Cardiac fibroblast (primary cell): ENCODE measurements at regions not wholly inside any gene's neighbourhood (a gene's known extent, or its start where the extent isn't known, plus 50 kb on each side); places are given as distances from the start of the nearest gene placed in this dataset.

ENCODE experiments used
- DNase-seq, 2 donors: peaks; one replicate each; pipeline versions ENCODE4 v3.0.0 to v3.0.0-alpha.2; 2010; ENCODE audit warnings: low read depth in 2 of 2
- H3K4me3 ChIP-seq, 2 donors: replicated peaks in 1 of 2; 1 replicate in 1 of 2; 2 replicates in 1 of 2; pipeline ENCODE4 v1.5.1; 2011; ENCODE audit warnings: low read depth in 2 of 2, low read length in 2 of 2, mild to moderate bottlenecking in 2 of 2, moderate library complexity in 1 of 2
- CTCF ChIP-seq: IDR thresholded peaks from one replicate; pipeline ENCODE4 v1.5.1; 2011; ENCODE audit warnings: low read depth, mild to moderate bottlenecking, low read length, inconsistent platforms

GRCh38 chr12:97005174-97005573 lies 98.1 kb downstream of the NEDD1 start:
- no peak for TF ChIP-seq CTCF
- no peak overlapping the region for H3K4me3 ChIP-seq
- no peak for DNase-seq

- DNase-seq: no peak
- TF ChIP-seq CTCF: no peak
- H3K4me3 ChIP-seq: no peak overlapping the region
Observed at GRCh38 chr12:97005646-97006045, 98.6 kb downstream of the NEDD1 start.

- no peak overlapping the region for H3K4me3 ChIP-seq
- TF ChIP-seq CTCF: no peak
- DNase-seq: no peak
Observed at GRCh38 chr12:97006585-97006984, 99.5 kb downstream of the NEDD1 start.

- H3K4me3 ChIP-seq: no peak overlapping the region
- DNase-seq: no peak
- TF ChIP-seq CTCF: no peak
Observed at GRCh38 chr12:97016163-97016562, 109.1 kb downstream of the NEDD1 start.

- TF ChIP-seq CTCF: no peak
- no peak for DNase-seq
- H3K4me3 ChIP-seq: no peak overlapping the region
Observed at GRCh38 chr12:97017213-97017612, 110.2 kb downstream of the NEDD1 start.

- DNase-seq: no peak
- no peak overlapping the region for H3K4me3 ChIP-seq
- no peak for TF ChIP-seq CTCF
Observed at GRCh38 chr12:97022536-97023230, 115.6 kb downstream of the NEDD1 start.

GRCh38 chr12:97024393-97024792 lies 117.3 kb downstream of the NEDD1 start:
- no peak overlapping the region for H3K4me3 ChIP-seq
- TF ChIP-seq CTCF: no peak
- no peak for DNase-seq
